ENCODE measurements at regions not wholly inside any gene's neighbourhood (a gene's known extent, or its start where the extent isn't known, plus 50 kb on each side); places are given as distances from the start of the nearest gene placed in this dataset.

DNA sequence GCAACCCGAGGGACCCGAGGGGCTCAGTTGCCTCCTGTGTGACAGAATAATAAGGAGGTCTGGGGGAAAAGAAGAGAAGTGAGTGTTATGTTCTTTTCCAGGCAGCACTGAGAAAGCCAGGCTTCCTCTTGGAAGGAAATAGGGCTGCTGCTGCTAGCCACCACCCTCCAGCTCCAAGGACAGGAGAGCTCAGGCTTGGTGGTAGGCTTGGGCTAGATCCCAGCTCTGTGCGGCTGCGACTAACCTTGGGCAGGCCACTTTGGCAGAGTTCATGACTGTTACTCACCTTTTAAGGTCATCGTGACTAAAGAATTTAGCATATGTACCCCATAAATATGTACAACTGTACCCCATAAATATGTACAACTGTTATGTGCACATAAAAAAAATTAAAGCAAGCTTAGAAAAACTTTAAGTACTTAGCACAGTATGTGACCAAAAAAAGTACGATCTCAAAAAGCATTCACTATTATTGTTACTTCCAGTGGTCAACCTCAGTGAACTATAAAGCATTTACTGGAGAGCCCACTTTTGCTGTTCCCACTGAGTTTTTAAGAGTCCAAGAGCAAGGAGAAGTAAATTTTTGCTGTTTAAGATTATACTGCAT is 124.7 kb upstream of the POU2AF2 start:
- H3K4me3 ChIP-seq, result no peak overlapping the region
- no peaks in the 10 kb centered on the region for H3K9me3 ChIP-seq
- intact Hi-C loops (cut with DNase I; ENCODE audit: low total_unique reads), result no loop called here
- 65 to 79% (median 76%) methylated on average over 6 of the region's 6 CpGs for WGBS, 5 donors
- TF ChIP-seq, protein P1, sequence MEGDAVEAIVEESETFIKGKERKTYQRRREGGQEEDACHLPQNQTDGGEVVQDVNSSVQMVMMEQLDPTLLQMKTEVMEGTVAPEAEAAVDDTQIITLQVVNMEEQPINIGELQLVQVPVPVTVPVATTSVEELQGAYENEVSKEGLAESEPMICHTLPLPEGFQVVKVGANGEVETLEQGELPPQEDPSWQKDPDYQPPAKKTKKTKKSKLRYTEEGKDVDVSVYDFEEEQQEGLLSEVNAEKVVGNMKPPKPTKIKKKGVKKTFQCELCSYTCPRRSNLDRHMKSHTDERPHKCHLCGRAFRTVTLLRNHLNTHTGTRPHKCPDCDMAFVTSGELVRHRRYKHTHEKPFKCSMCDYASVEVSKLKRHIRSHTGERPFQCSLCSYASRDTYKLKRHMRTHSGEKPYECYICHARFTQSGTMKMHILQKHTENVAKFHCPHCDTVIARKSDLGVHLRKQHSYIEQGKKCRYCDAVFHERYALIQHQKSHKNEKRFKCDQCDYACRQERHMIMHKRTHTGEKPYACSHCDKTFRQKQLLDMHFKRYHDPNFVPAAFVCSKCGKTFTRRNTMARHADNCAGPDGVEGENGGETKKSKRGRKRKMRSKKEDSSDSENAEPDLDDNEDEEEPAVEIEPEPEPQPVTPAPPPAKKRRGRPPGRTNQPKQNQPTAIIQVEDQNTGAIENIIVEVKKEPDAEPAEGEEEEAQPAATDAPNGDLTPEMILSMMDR (IDR thresholded peaks at IDR 0.05 in 8 of 11, conservative IDR thresholded peaks at IDR 0.05 in 3 of 11), result no peak
- TF ChIP-seq POLR2A (IDR thresholded peaks at IDR 0.05) (no peak), POLR2AphosphoS5 (IDR thresholded peaks at IDR 0.05) (no peak)
- no peak for DNase-seq
- peaks cover 0 to 7% (median 0%) of the 10 kb centered on the region in 6 donors for H3K4me1 ChIP-seq
- no peaks in the 10 kb centered on the region for H3K36me3 ChIP-seq
- H3K27ac ChIP-seq, result no peak overlapping the region
- H3K27me3 ChIP-seq (replicated peaks in 1 of 7), result no peaks in the 10 kb centered on the region

DNA sequence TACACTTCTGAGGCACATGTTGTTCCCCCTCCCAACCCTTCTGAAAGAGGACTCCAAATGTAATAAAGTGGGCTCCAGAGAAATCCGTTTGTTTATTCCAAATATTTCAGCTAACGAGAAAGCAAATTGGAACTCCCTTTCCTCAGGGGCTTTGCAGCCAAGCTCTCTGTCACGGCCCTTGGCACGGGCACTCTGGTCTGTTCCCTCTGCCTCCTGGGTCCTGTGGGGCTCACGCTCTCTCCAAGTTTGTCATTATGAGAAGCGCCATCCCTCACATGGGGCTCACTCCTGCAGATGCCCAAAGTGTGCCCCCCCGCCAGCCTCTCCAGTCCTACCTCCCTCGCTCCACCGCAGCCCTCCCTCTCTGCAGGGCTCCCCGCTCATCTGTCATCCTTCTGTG is 125.4 kb upstream of the POU2AF2 start:
- Histone ChIP-seq H3K9me3 (no peaks in the 10 kb centered on the region), H3K27me3 (replicated peaks in 1 of 7) (no peaks in the 10 kb centered on the region), H3K36me3 (no peaks in the 10 kb centered on the region), H3K27ac (no peak overlapping the region), H3K4me3 (no peak overlapping the region), H3K4me1 (peaks cover 0 to 7% (median 0%) of the 10 kb centered on the region in 6 donors)
- no peak for DNase-seq
- intact Hi-C loops (cut with DNase I; ENCODE audit: low total_unique reads), result no loop called here
- 90 to 94% (median 93%) methylated on average over 10 of the region's 10 CpGs for WGBS, 5 donors
- TF ChIP-seq POLR2AphosphoS5 (IDR thresholded peaks at IDR 0.05) (no peak), POLR2A (IDR thresholded peaks at IDR 0.05) (no peak)
- TF ChIP-seq, protein P1 (IDR thresholded peaks at IDR 0.05 in 8 of 11, conservative IDR thresholded peaks at IDR 0.05 in 3 of 11), result no peak

DNA sequence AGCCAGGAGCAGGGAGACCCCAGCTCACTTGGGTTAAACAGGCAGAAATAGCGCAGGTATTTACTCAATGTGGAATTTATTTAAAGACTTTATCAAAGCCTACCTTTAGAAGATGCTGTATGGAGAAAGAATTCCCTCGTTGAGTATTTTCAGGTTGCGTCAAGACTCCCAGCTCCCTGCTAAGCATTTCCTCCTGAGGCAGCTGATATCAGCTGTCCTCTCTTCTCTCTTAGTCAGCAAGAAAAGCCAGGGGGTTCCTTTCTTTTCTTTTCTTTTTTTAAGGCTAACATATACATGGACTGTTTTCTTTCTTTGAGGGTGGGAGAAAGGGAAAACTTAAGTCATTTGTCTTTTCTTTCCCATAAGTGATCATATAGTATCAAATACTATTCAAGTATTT is 125.8 kb upstream of the POU2AF2 start:
- H3K36me3 ChIP-seq, result no peaks in the 10 kb centered on the region
- H3K4me3 ChIP-seq, result no peak overlapping the region
- no peaks in the 10 kb centered on the region for H3K9me3 ChIP-seq
- WGBS, 5 donors, result 67 to 84% (median 83%) methylated on average over 3 of the region's 3 CpGs
- DNase-seq, result no peak
- TF ChIP-seq POLR2AphosphoS5 (IDR thresholded peaks at IDR 0.05) (no peak), POLR2A (IDR thresholded peaks at IDR 0.05) (no peak)
- TF ChIP-seq, protein P1 (IDR thresholded peaks at IDR 0.05 in 8 of 11, conservative IDR thresholded peaks at IDR 0.05 in 3 of 11), result no peak
- peaks cover 0 to 7% (median 0%) of the 10 kb centered on the region in 6 donors for H3K4me1 ChIP-seq
- intact Hi-C loops (cut with DNase I; ENCODE audit: low total_unique reads), result no loop called here
- H3K27ac ChIP-seq, result no peak overlapping the region
- H3K27me3 ChIP-seq (replicated peaks in 1 of 7), result no peaks in the 10 kb centered on the region

DNA sequence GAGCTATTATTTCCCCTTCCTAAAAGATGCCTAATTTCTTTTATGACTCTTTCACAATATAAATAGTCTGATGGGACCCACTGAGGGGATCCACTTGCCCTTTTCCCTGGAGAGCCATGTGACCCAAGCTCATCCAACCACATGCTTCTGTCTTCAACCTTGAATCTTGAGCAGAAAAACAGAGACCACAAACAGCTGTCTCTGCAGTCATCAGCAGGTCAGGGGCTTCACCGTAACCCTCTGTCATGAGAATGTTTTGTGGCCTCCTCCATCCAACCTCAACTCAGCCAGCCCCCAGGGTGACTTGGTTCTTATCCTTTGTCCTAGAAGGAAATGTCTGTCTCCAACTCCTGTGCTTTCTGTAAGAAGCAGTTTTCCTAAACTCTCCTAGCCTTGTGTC is 129.6 kb upstream of the POU2AF2 start:
- no peak overlapping the region for H3K27ac ChIP-seq
- H3K9me3 ChIP-seq, result no peaks in the 10 kb centered on the region
- WGBS, 5 donors, result 0 to 96% (median 54%) methylated on average over 1 of the region's 1 CpG
- H3K27me3 ChIP-seq (replicated peaks in 1 of 7), result no peaks in the 10 kb centered on the region
- H3K36me3 ChIP-seq, result no peaks in the 10 kb centered on the region
- TF ChIP-seq, protein P1 (IDR thresholded peaks at IDR 0.05 in 8 of 11, conservative IDR thresholded peaks at IDR 0.05 in 3 of 11), result no peak
- TF ChIP-seq POLR2AphosphoS5 (IDR thresholded peaks at IDR 0.05) (no peak), POLR2A (IDR thresholded peaks at IDR 0.05) (no peak)
- no peak overlapping the region for H3K4me3 ChIP-seq
- peaks cover 0 to 7% (median 0%) of the 10 kb centered on the region in 6 donors for H3K4me1 ChIP-seq
- intact Hi-C loops (cut with DNase I; ENCODE audit: low total_unique reads), result no loop called here
- no peak for DNase-seq

Data from spleen (tissue), 11 donors.